ENCODE measurements at regions not wholly inside any gene's neighbourhood (a gene's known extent, or its start where the extent isn't known, plus 50 kb on each side); places are given as distances from the start of the nearest gene placed in this dataset.

DNA sequence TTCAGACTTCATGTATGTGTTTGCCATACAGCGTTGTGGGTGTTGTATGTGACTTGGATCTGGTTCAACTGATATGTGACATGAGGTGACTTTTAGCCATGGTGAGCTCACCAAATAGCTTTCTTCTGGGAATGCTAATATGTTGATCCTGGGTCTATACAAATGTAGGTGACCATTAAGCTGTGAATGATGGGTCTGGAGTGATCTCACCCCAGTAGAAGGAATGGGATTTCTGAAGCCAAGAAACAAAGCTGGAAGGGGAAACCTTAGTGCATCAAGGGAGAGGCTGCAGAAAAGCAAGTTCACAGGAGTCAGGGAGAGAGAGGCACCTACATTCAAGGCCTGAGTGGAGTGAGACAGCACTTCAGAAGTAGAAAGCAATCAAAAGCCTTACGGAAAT is 421.0 kb upstream of the THRB start:
- Histone ChIP-seq H3K9me2 (replicated peaks; ENCODE audit: insufficient read depth, low read length) (no peaks in the 10 kb centered on the region), H4K20me1 (ENCODE audit: insufficient read depth, low read length) (no peaks in the 10 kb centered on the region), H3K4me1 (ENCODE audit: low read length) (no peaks in the 10 kb centered on the region), H3K36me3 (replicated peaks; ENCODE audit: insufficient read depth, low read length) (no peaks in the 10 kb centered on the region), H3K9ac (ENCODE audit: low read length) (no peak overlapping the region), H3F3A (ENCODE audit: insufficient read depth, low read length) (no peaks in the 10 kb centered on the region), H2AFZ (ENCODE audit: low read length) (no peak overlapping the region), H3K79me2 (ENCODE audit: low read length) (no peaks in the 10 kb centered on the region), H3K27ac (ENCODE audit: low read length) (no peak overlapping the region), H3K4me3 (ENCODE audit: low read length) (no peak overlapping the region), H3K4me2 (ENCODE audit: low read depth, low read length) (no peak overlapping the region), H3K27me3 (replicated peaks; ENCODE audit: insufficient read depth, low read length) (no peaks in the 10 kb centered on the region), H3K9me3 (replicated peaks; ENCODE audit: insufficient read depth, low read length) (no peaks in the 10 kb centered on the region)
- no peak for DNase-seq
- TF ChIP-seq EZH2phosphoT487 (IDR thresholded peaks at IDR 0.05; ENCODE audit: low read length) (no peak), EZH2 (optimal IDR thresholded peaks at IDR 0.05; ENCODE audit: low read depth, low read length) (no peak)
- TF ChIP-seq, protein P1, sequence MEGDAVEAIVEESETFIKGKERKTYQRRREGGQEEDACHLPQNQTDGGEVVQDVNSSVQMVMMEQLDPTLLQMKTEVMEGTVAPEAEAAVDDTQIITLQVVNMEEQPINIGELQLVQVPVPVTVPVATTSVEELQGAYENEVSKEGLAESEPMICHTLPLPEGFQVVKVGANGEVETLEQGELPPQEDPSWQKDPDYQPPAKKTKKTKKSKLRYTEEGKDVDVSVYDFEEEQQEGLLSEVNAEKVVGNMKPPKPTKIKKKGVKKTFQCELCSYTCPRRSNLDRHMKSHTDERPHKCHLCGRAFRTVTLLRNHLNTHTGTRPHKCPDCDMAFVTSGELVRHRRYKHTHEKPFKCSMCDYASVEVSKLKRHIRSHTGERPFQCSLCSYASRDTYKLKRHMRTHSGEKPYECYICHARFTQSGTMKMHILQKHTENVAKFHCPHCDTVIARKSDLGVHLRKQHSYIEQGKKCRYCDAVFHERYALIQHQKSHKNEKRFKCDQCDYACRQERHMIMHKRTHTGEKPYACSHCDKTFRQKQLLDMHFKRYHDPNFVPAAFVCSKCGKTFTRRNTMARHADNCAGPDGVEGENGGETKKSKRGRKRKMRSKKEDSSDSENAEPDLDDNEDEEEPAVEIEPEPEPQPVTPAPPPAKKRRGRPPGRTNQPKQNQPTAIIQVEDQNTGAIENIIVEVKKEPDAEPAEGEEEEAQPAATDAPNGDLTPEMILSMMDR (IDR thresholded peaks at IDR 0.05; ENCODE audit: low read length), result no peak

DNA sequence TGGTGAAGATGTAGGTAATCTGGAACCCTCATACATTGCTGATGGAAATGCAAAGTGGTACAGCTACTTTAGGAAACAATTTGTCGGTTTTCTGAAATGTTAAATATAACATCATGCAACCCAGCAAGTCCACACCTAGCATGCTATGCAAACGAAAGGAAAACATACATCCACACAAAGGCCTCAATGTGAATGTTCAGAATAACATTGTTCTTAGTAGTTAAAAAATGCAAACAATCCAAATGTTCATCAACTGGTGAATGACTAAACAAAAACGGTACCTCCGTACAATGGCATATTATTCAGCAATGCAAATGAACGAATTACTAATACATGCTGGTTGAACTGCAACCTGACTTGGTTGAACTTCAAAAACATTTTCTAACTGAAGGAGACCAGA is 423.3 kb upstream of the THRB start:
- DNase-seq, result no peak
- no peaks in the 10 kb centered on the region for H3K79me2 ChIP-seq (ENCODE audit: low read length)
- H3F3A ChIP-seq (ENCODE audit: insufficient read depth, low read length), result no peaks in the 10 kb centered on the region
- no peak overlapping the region for H3K4me2 ChIP-seq (ENCODE audit: low read depth, low read length)
- no peaks in the 10 kb centered on the region for H3K27me3 ChIP-seq (replicated peaks; ENCODE audit: insufficient read depth, low read length)
- H4K20me1 ChIP-seq (ENCODE audit: insufficient read depth, low read length), result no peaks in the 10 kb centered on the region
- no peak overlapping the region for H2AFZ ChIP-seq (ENCODE audit: low read length)
- TF ChIP-seq, protein P1 (IDR thresholded peaks at IDR 0.05; ENCODE audit: low read length), result no peak
- TF ChIP-seq EZH2 (optimal IDR thresholded peaks at IDR 0.05; ENCODE audit: low read depth, low read length) (no peak), EZH2phosphoT487 (IDR thresholded peaks at IDR 0.05; ENCODE audit: low read length) (no peak)
- no peak overlapping the region for H3K27ac ChIP-seq (ENCODE audit: low read length)
- H3K4me1 ChIP-seq (ENCODE audit: low read length), result no peaks in the 10 kb centered on the region
- no peaks in the 10 kb centered on the region; the same call in 1 of the 2 replicates for H3K9me2 ChIP-seq (replicated peaks; ENCODE audit: insufficient read depth, low read length)
- H3K9ac ChIP-seq (ENCODE audit: low read length), result no peak overlapping the region
- no peaks in the 10 kb centered on the region for H3K9me3 ChIP-seq (replicated peaks; ENCODE audit: insufficient read depth, low read length)
- no peaks in the 10 kb centered on the region for H3K36me3 ChIP-seq (replicated peaks; ENCODE audit: insufficient read depth, low read length)
- no peak overlapping the region for H3K4me3 ChIP-seq (ENCODE audit: low read length)

DNA sequence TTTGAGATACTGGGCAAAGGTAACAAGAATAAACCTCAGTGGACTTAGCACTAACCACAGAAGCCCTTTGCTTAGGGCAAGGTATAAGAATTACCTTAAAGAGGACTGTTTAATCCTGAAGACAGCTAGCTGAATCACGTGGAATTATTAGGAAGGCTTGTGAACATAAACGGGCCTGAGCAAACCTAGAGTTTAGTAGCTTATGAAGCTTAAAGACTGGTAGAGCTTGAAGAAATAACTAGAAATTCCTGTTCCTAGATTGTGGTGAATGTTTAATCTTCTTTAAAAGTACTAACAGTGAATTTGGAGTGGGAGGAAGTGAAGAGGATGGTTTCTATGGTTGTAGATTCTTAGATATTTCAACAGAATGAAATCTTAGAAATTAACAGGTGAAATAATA is 428.9 kb upstream of the THRB start:
- H3F3A ChIP-seq (ENCODE audit: insufficient read depth, low read length), result no peaks in the 10 kb centered on the region
- no peaks in the 10 kb centered on the region for H3K79me2 ChIP-seq (ENCODE audit: low read length)
- no peaks in the 10 kb centered on the region for H3K4me1 ChIP-seq (ENCODE audit: low read length)
- H3K4me3 ChIP-seq (ENCODE audit: low read length), result no peak overlapping the region
- H2AFZ ChIP-seq (ENCODE audit: low read length), result no peak overlapping the region
- H3K9ac ChIP-seq (ENCODE audit: low read length), result no peak overlapping the region
- H3K36me3 ChIP-seq (replicated peaks; ENCODE audit: insufficient read depth, low read length), result no peaks in the 10 kb centered on the region
- H4K20me1 ChIP-seq (ENCODE audit: insufficient read depth, low read length), result no peaks in the 10 kb centered on the region
- no peaks in the 10 kb centered on the region for H3K27me3 ChIP-seq (replicated peaks; ENCODE audit: insufficient read depth, low read length)
- no peak overlapping the region for H3K27ac ChIP-seq (ENCODE audit: low read length)
- no peaks in the 10 kb centered on the region for H3K9me3 ChIP-seq (replicated peaks; ENCODE audit: insufficient read depth, low read length)
- no peak for DNase-seq
- no peaks in the 10 kb centered on the region; the same call in 1 of the 2 replicates for H3K9me2 ChIP-seq (replicated peaks; ENCODE audit: insufficient read depth, low read length)
- no peak overlapping the region for H3K4me2 ChIP-seq (ENCODE audit: low read depth, low read length)
- TF ChIP-seq, protein P1 (IDR thresholded peaks at IDR 0.05; ENCODE audit: low read length), result no peak
- TF ChIP-seq EZH2phosphoT487 (IDR thresholded peaks at IDR 0.05; ENCODE audit: low read length) (no peak), EZH2 (optimal IDR thresholded peaks at IDR 0.05; ENCODE audit: low read depth, low read length) (no peak)
